Thoracic aorta (tissue), 2 donors: ENCODE measurements at regions not wholly inside any gene's neighbourhood (a gene's known extent, or its start where the extent isn't known, plus 50 kb on each side); places are given as distances from the start of the nearest gene placed in this dataset.

Source experiments
- ATAC-seq: fragments of 150-250 bp; one replicate; pipeline ENCODE4 v1.8.0; 2017; ENCODE audit warnings: low read depth; ENCODE audit not compliant: insufficient number of reproducible peaks, low FRiP score
- DNase-seq: peaks from one replicate; pipeline ENCODE4 v3.0.0-alpha.2; 2020; ENCODE audit warnings: low spot score
- H3K27ac ChIP-seq, 2 donors: fragments of 200-600 bp; sonication (generic); 1 replicate in 1 of 2; 2 replicates in 1 of 2; pipeline ENCODE4 v1.5.1; 2016; ENCODE audit warnings: mild to moderate bottlenecking in 2 of 2, moderate library complexity in 2 of 2
- H3K27me3 ChIP-seq: fragments of 200-600 bp; sonication (generic); replicated peaks from 2 replicates; pipeline ENCODE4 v1.6.0; 2016; ENCODE audit warnings: mild to moderate bottlenecking; ENCODE audit not compliant: insufficient read depth
- H3K36me3 ChIP-seq: fragments of 200-600 bp; sonication (generic); one replicate; pipeline ENCODE4 v1.5.1; 2016
- H3K4me1 ChIP-seq, 2 donors: fragments of 200-600 bp; sonication (generic); 1 replicate in 1 of 2; 2 replicates in 1 of 2; pipeline versions ENCODE4 v1.5.1 to v1.6.0; 2016; ENCODE audit warnings: low read depth in 2 of 2, mild to moderate bottlenecking in 1 of 2; ENCODE audit not compliant: control insufficient read depth in 1 of 2
- H3K4me3 ChIP-seq: fragments of 200-600 bp; sonication (generic); 2 replicates; pipeline ENCODE4 v1.5.1; 2016; ENCODE audit warnings: mild to moderate bottlenecking
- H3K9me3 ChIP-seq: fragments of 200-600 bp; sonication (generic); 2 replicates; pipeline ENCODE4 v1.5.1; 2016
- CTCF ChIP-seq: fragments of 200-600 bp; sonication (generic); IDR thresholded peaks from one replicate; pipeline ENCODE4 v1.5.1; 2019; ENCODE audit warnings: antibody characterized with exemption

- Histone ChIP-seq H3K9me3 (no peaks in the 10 kb centered on the region), H3K4me3 (no peak overlapping the region), H3K4me1 (no peaks in the 10 kb centered on the region), H3K27me3 (no peaks in the 10 kb centered on the region), H3K27ac (no peak overlapping the region), H3K36me3 (no peaks in the 10 kb centered on the region)
- no peak for TF ChIP-seq CTCF
- ATAC-seq (no peak), DNase-seq (no peak)
These were observed 424.5 kb upstream of the LMCD1 start for GRCh38 chr3:8077126-8077525.

GRCh38 chr3:8080464-8080863 lies 421.2 kb upstream of the LMCD1 start:
- no peaks in the 10 kb centered on the region for H3K36me3 ChIP-seq
- no peak overlapping the region for H3K27ac ChIP-seq
- TF ChIP-seq CTCF: no peak
- H3K27me3 ChIP-seq: no peaks in the 10 kb centered on the region
- H3K4me1 ChIP-seq: no peaks in the 10 kb centered on the region
- H3K4me3 ChIP-seq: no peak overlapping the region
- no peaks in the 10 kb centered on the region for H3K9me3 ChIP-seq
- no peak for DNase-seq
- no peak for ATAC-seq

- Histone ChIP-seq H3K27ac (no peak overlapping the region), H3K36me3 (no peaks in the 10 kb centered on the region), H3K9me3 (no peaks in the 10 kb centered on the region), H3K4me1 (no peaks in the 10 kb centered on the region), H3K4me3 (no peak overlapping the region), H3K27me3 (no peaks in the 10 kb centered on the region)
- no peak for DNase-seq
- ATAC-seq: no peak
- TF ChIP-seq CTCF: no peak
These were observed 416.1 kb upstream of the LMCD1 start for GRCh38 chr3:8085498-8085897.

GRCh38 chr3:8087951-8088350 lies 413.7 kb upstream of the LMCD1 start:
- H3K27ac ChIP-seq: no peak overlapping the region
- H3K9me3 ChIP-seq: no peaks in the 10 kb centered on the region
- no peaks in the 10 kb centered on the region for H3K36me3 ChIP-seq
- ATAC-seq: no peak
- DNase-seq: no peak
- TF ChIP-seq CTCF: no peak
- no peak overlapping the region for H3K4me3 ChIP-seq
- H3K27me3 ChIP-seq: no peaks in the 10 kb centered on the region
- H3K4me1 ChIP-seq: no peaks in the 10 kb centered on the region

- Histone ChIP-seq H3K27ac (no peak overlapping the region), H3K27me3 (no peaks in the 10 kb centered on the region), H3K36me3 (no peaks in the 10 kb centered on the region), H3K4me1 (no peaks in the 10 kb centered on the region), H3K4me3 (no peak overlapping the region), H3K9me3 (no peaks in the 10 kb centered on the region)
- DNase-seq (no peak), ATAC-seq (no peak)
- TF ChIP-seq CTCF: no peak
These were observed 407.2 kb upstream of the LMCD1 start for GRCh38 chr3:8094415-8094814.
